Mesenchymal stem cell (in vitro differentiated cells and primary cell): ENCODE measurements at regions not wholly inside any gene's neighbourhood (a gene's known extent, or its start where the extent isn't known, plus 50 kb on each side); places are given as distances from the start of the nearest gene placed in this dataset.

ENCODE experiments used
- DNase-seq: peaks from one replicate; pipeline ENCODE4 v3.0.0-alpha.2; 2013
- H2AFZ ChIP-seq: one replicate; pipeline ENCODE4 v1.6.1; 2013; ENCODE audit warnings: low read depth, mild to moderate bottlenecking, control low read depth, inconsistent platforms, low read length, moderate library complexity
- H2AK5ac ChIP-seq: 2 replicates; pipeline ENCODE4 v1.6.1; 2013; ENCODE audit warnings: low read length, moderate library complexity, mild to moderate bottlenecking, inconsistent platforms; ENCODE audit not compliant: severe bottlenecking
- H2BK120ac ChIP-seq: one replicate; pipeline ENCODE4 v1.6.1; 2013; ENCODE audit warnings: low read depth, mild to moderate bottlenecking, inconsistent platforms, low read length, moderate library complexity
- H2BK12ac ChIP-seq, 2 experiments: one replicate each; pipeline ENCODE4 v1.6.1; 2013; ENCODE audit warnings: inconsistent platforms in 2 of 2, low read length in 2 of 2, mild to moderate bottlenecking in 2 of 2, moderate library complexity in 2 of 2, control low read depth in 1 of 2
- H2BK15ac ChIP-seq: one replicate; pipeline ENCODE4 v1.6.1; 2013; ENCODE audit warnings: mild to moderate bottlenecking, low read depth, inconsistent platforms; ENCODE audit not compliant: poor library complexity, severe bottlenecking
- H2BK5ac ChIP-seq: 2 replicates; pipeline ENCODE4 v1.6.1; 2013; ENCODE audit warnings: low read depth, mild to moderate bottlenecking, low read length, control low read depth, inconsistent platforms; ENCODE audit not compliant: poor library complexity, severe bottlenecking
- H3K14ac ChIP-seq, 2 experiments: one replicate each; pipeline ENCODE4 v1.6.1; 2013; ENCODE audit warnings: inconsistent platforms in 2 of 2, low read length in 2 of 2, control low read depth in 1 of 2, mild to moderate bottlenecking in 1 of 2, moderate library complexity in 1 of 2
- H3K18ac ChIP-seq, 2 experiments: one replicate each; pipeline ENCODE4 v1.6.1; 2013; ENCODE audit warnings: inconsistent platforms in 2 of 2, low read length in 2 of 2, control low read depth in 1 of 2, low read depth in 1 of 2, mild to moderate bottlenecking in 1 of 2
- H3K23ac ChIP-seq, 2 experiments: one replicate each; pipeline ENCODE4 v1.6.1; 2013; ENCODE audit warnings: inconsistent platforms in 2 of 2, low read length in 2 of 2, mild to moderate bottlenecking in 2 of 2, moderate library complexity in 2 of 2, control low read depth in 1 of 2
- H3K27ac ChIP-seq: 2 replicates; pipeline ENCODE4 v1.5.1; 2013; ENCODE audit warnings: mild to moderate bottlenecking, moderate library complexity, low read length, control low read depth, inconsistent platforms; ENCODE audit not compliant: poor library complexity, severe bottlenecking
- H3K27me3 ChIP-seq, 2 experiments: 2 replicates each; pipeline versions ENCODE4 v1.6.1 to v1.7.0; 2013; ENCODE audit warnings: low read length in 2 of 2, mild to moderate bottlenecking in 2 of 2, moderate library complexity in 2 of 2, control low read depth in 1 of 2, inconsistent platforms in 1 of 2; ENCODE audit not compliant: control insufficient read depth in 1 of 2, insufficient read depth in 1 of 2
- H3K36me3 ChIP-seq, 2 experiments: 2 replicates each; pipeline versions ENCODE4 v1.6.1 to v1.7.0; 2013; ENCODE audit warnings: low read length in 2 of 2, control low read depth in 1 of 2, inconsistent platforms in 1 of 2, low read depth in 1 of 2, mild to moderate bottlenecking in 1 of 2; ENCODE audit not compliant: insufficient read depth in 2 of 2, control insufficient read depth in 1 of 2
- H3K4ac ChIP-seq, 2 experiments: one replicate each; pipeline ENCODE4 v1.6.1; 2013; ENCODE audit warnings: inconsistent platforms in 2 of 2, low read length in 2 of 2, mild to moderate bottlenecking in 2 of 2, moderate library complexity in 2 of 2, control low read depth in 1 of 2, low read depth in 1 of 2
- H3K4me1 ChIP-seq: 2 replicates; pipeline ENCODE4 v1.6.1; 2013; ENCODE audit warnings: low read depth, low read length, control low read depth; ENCODE audit not compliant: control insufficient read depth, insufficient read depth
- H3K4me2 ChIP-seq: 2 replicates; pipeline ENCODE4 v1.6.1; 2013; ENCODE audit warnings: low read length, mild to moderate bottlenecking, inconsistent platforms; ENCODE audit not compliant: poor library complexity, severe bottlenecking
- H3K4me3 ChIP-seq, 2 experiments: 2 replicates each; pipeline versions ENCODE4 v1.5.1 to v1.7.0; 2013; ENCODE audit warnings: low read length in 2 of 2, mild to moderate bottlenecking in 2 of 2, control low read depth in 1 of 2, low read depth in 1 of 2; ENCODE audit not compliant: insufficient read depth in 1 of 2
- H3K79me1 ChIP-seq: replicated peaks from 2 replicates; pipeline ENCODE4 v1.6.1; 2013; ENCODE audit warnings: mild to moderate bottlenecking, control low read depth, low read length, inconsistent platforms; ENCODE audit not compliant: poor library complexity, severe bottlenecking
- H3K9ac ChIP-seq: 2 replicates; pipeline ENCODE4 v1.7.0; 2013; ENCODE audit warnings: mild to moderate bottlenecking, low read length, moderate library complexity
- H3K9me3 ChIP-seq: 2 replicates; pipeline ENCODE4 v1.7.0; 2013; ENCODE audit warnings: mild to moderate bottlenecking, low read length; ENCODE audit not compliant: control insufficient read depth
- H4K8ac ChIP-seq: one replicate; pipeline ENCODE4 v1.6.1; 2013; ENCODE audit warnings: inconsistent platforms, mild to moderate bottlenecking, low read length, moderate library complexity
- H4K91ac ChIP-seq: one replicate; pipeline ENCODE4 v1.6.1; 2013; ENCODE audit warnings: mild to moderate bottlenecking, low read length, inconsistent platforms
- WGBS: methylation state at CpG from one replicate; pipeline ENCODE4 v1.1.7; 2013; ENCODE audit warnings: mixed read lengths; 5-methylcytosine and 5-hydroxymethylcytosine counted together

DNA sequence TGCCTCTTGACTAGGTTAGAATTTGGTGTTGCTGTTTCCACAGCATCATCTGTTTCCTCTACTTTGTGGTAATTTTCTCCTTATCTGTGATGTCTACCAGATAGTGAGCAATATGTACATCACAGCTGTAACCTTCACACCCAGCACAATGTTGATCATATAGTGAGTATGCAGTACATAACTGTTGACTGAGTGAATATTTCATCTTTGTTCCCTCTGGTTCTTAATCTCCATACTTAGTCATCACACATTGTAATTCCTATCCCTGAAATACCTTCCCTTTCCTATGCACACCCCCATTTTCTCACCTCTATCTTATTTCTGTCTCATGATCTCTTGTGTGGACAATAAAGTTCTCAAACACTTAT, 115.9 kb downstream of the KIF4B start:
- no peak overlapping the region for H2AK5ac ChIP-seq
- no peak overlapping the region for H2BK120ac ChIP-seq
- no peak overlapping the region for H2BK5ac ChIP-seq
- no peak overlapping the region for H3K14ac ChIP-seq
- no peak overlapping the region for H3K23ac ChIP-seq
- no peak overlapping the region for H3K9ac ChIP-seq
- H3K4ac ChIP-seq, result no peak overlapping the region
- no peak overlapping the region for H2BK15ac ChIP-seq
- no peak overlapping the region for H3K4me3 ChIP-seq
- H4K91ac ChIP-seq, result no peak overlapping the region
- H3K4me1 ChIP-seq, result no peaks in the 10 kb centered on the region
- H3K9me3 ChIP-seq, result no peaks in the 10 kb centered on the region
- no peak overlapping the region for H3K4me2 ChIP-seq
- H3K27me3 ChIP-seq, result peaks cover 0 to 4% of the 10 kb centered on the region in 2 experiments
- H3K27ac ChIP-seq, result no peak overlapping the region
- no peaks in the 10 kb centered on the region for H3K79me1 ChIP-seq
- DNase-seq, result no peak
- H3K18ac ChIP-seq, result no peak overlapping the region
- no peaks in the 10 kb centered on the region for H3K36me3 ChIP-seq
- H4K8ac ChIP-seq, result no peak overlapping the region
- no peak overlapping the region for H2BK12ac ChIP-seq
- no peak overlapping the region for H2AFZ ChIP-seq

DNA sequence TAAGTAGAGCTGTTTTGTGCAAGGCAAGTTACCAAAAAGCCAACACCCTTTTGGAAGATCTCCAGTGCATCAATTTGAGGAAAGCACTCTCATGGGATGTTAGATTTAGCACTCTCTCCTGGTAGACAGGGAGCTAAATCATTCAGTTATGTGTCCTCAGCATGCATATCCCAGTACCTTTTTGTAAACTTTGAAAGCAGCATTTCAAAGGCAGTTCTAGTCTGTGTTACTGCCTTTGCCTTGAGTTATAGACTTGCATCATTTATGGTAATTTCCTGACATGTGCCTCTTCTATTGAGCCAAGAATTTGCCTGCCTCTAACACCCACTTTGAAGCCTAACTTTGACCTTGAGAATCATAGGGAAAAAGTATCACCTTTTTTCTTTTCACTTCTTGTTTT, 120.6 kb downstream of the KIF4B start:
- Histone ChIP-seq H2BK120ac (no peak overlapping the region), H4K8ac (no peak overlapping the region), H3K4ac (no peak overlapping the region), H3K14ac (no peak overlapping the region), H3K36me3 (no peaks in the 10 kb centered on the region), H3K4me3 (no peak overlapping the region), H3K79me1 (no peaks in the 10 kb centered on the region), H3K4me2 (no peak overlapping the region), H4K91ac (no peak overlapping the region), H3K27ac (no peak overlapping the region), H3K27me3 (peaks cover 0 to 5% of the 10 kb centered on the region in 2 experiments), H3K9ac (no peak overlapping the region), H3K9me3 (no peaks in the 10 kb centered on the region), H2BK5ac (no peak overlapping the region), H2AFZ (no peak overlapping the region), H2BK15ac (no peak overlapping the region), H2BK12ac (no peak overlapping the region), H3K23ac (no peak overlapping the region), H3K4me1 (no peaks in the 10 kb centered on the region), H2AK5ac (no peak overlapping the region), H3K18ac (no peak overlapping the region)
- no peak for DNase-seq

GRCh38 chr5:155136216-155136850, 122.8 kb downstream of the KIF4B start:
- Histone ChIP-seq H3K27me3 (peaks cover 0 to 5% of the 10 kb centered on the region in 2 experiments), H3K9me3 (no peaks in the 10 kb centered on the region), H3K27ac (no peak overlapping the region), H3K36me3 (no peaks in the 10 kb centered on the region), H2BK12ac (no peak overlapping the region), H3K79me1 (no peaks in the 10 kb centered on the region), H4K8ac (no peak overlapping the region), H2BK5ac (no peak overlapping the region), H3K4me2 (no peak overlapping the region), H3K23ac (no peak overlapping the region), H3K4me1 (no peaks in the 10 kb centered on the region), H3K4me3 (no peak overlapping the region), H3K14ac (no peak overlapping the region), H2BK120ac (no peak overlapping the region), H2AFZ (no peak overlapping the region), H4K91ac (no peak overlapping the region), H3K4ac (no peak overlapping the region), H2BK15ac (no peak overlapping the region), H3K18ac (no peak overlapping the region), H2AK5ac (no peak overlapping the region), H3K9ac (no peak overlapping the region)
- WGBS, result 31% methylated on average over 6 of the region's 6 CpGs
- DNase-seq, result no peak

- no peaks in the 10 kb centered on the region for H3K36me3 ChIP-seq
- no peak overlapping the region for H3K4ac ChIP-seq
- no peaks in the 10 kb centered on the region for H3K4me1 ChIP-seq
- no peak overlapping the region for H4K91ac ChIP-seq
- H2AFZ ChIP-seq, result no peak overlapping the region
- no peak overlapping the region for H2BK120ac ChIP-seq
- no peak for DNase-seq
- H3K27me3 ChIP-seq, result peaks cover 0 to 5% of the 10 kb centered on the region in 2 experiments
- H2BK15ac ChIP-seq, result no peak overlapping the region
- H3K4me3 ChIP-seq, result no peak overlapping the region
- no peak overlapping the region for H4K8ac ChIP-seq
- no peaks in the 10 kb centered on the region for H3K79me1 ChIP-seq
- no peak overlapping the region for H3K27ac ChIP-seq
- WGBS, result 81% methylated on average over 3 of the region's 3 CpGs
- H3K9ac ChIP-seq, result no peak overlapping the region
- no peak overlapping the region for H2BK5ac ChIP-seq
- no peak overlapping the region for H3K23ac ChIP-seq
- no peaks in the 10 kb centered on the region for H3K9me3 ChIP-seq
- no peak overlapping the region for H2AK5ac ChIP-seq
- H3K18ac ChIP-seq, result no peak overlapping the region
- H3K14ac ChIP-seq, result no peak overlapping the region
- no peak overlapping the region for H3K4me2 ChIP-seq
- H2BK12ac ChIP-seq, result no peak overlapping the region
Measured at GRCh38 chr5:155137683-155138082, 124.1 kb downstream of the KIF4B start.
